ENCODE measurements at regions not wholly inside any gene's neighbourhood (a gene's known extent, or its start where the extent isn't known, plus 50 kb on each side); places are given as distances from the start of the nearest gene placed in this dataset.
"Not testable (repeated sequence)": the region's sequence is repeated elsewhere in the genome, so short reads cannot be mapped to it uniquely, and the experiment has no call there.

- intact Hi-C loops (cut with micrococcal nuclease), result no loop called here
Observed at GRCh38 chr12:86623267-86623666, 367.1 kb upstream of the MGAT4C start.

GRCh38 chr12:86621957-86622356 is 365.8 kb upstream of the MGAT4C start:
- intact Hi-C loops (cut with micrococcal nuclease), result no loop called here

- intact Hi-C loops (cut with micrococcal nuclease), result no loop called here
Observed at GRCh38 chr12:86613311-86613710, 357.1 kb upstream of the MGAT4C start.

- intact Hi-C loops (cut with micrococcal nuclease), result no loop called here
Observed at GRCh38 chr12:86608638-86609037, 352.4 kb upstream of the MGAT4C start.

GRCh38 chr12:86601550-86602308 is 345.5 kb upstream of the MGAT4C start:
- intact Hi-C loops (cut with micrococcal nuclease), result no loop called here

GRCh38 chr12:86600664-86601231 is 344.6 kb upstream of the MGAT4C start:
- intact Hi-C loops (cut with micrococcal nuclease), result no loop called here

- intact Hi-C loops (cut with micrococcal nuclease), result no loop called here
Observed at GRCh38 chr12:86597431-86597830, 341.2 kb upstream of the MGAT4C start.

GRCh38 chr12:86590296-86590695 is 334.1 kb upstream of the MGAT4C start:
- intact Hi-C loops (cut with micrococcal nuclease), result no loop called here

GRCh38 chr12:86574143-86574542 is 318.0 kb upstream of the MGAT4C start:
- intact Hi-C loops (cut with micrococcal nuclease), result no loop called here

- intact Hi-C loops (cut with micrococcal nuclease), result no loop called here
Observed at GRCh38 chr12:86572455-86572854, 316.3 kb upstream of the MGAT4C start.

GRCh38 chr12:86565038-86565437 is 308.8 kb upstream of the MGAT4C start:
- intact Hi-C loops (cut with micrococcal nuclease), result no loop called here

GRCh38 chr12:86555491-86555890 is 299.3 kb upstream of the MGAT4C start:
- intact Hi-C loops (cut with micrococcal nuclease), result not testable (repeated sequence)

GRCh38 chr12:86551146-86551571 is 295.0 kb upstream of the MGAT4C start:
- intact Hi-C loops (cut with micrococcal nuclease), result no loop called here

- intact Hi-C loops (cut with micrococcal nuclease), result no loop called here
Observed at GRCh38 chr12:86550218-86551145, 294.3 kb upstream of the MGAT4C start.

GRCh38 chr12:86543716-86544115 is 287.5 kb upstream of the MGAT4C start:
- intact Hi-C loops (cut with micrococcal nuclease), result no loop called here

- intact Hi-C loops (cut with micrococcal nuclease), result no loop called here
Observed at GRCh38 chr12:86530996-86531655, 274.9 kb upstream of the MGAT4C start.

- intact Hi-C loops (cut with micrococcal nuclease), result no loop called here
Observed at GRCh38 chr12:86526060-86526595, 269.9 kb upstream of the MGAT4C start.

- intact Hi-C loops (cut with micrococcal nuclease), result no loop called here
Observed at GRCh38 chr12:86523844-86524243, 267.7 kb upstream of the MGAT4C start.

GRCh38 chr12:86521870-86522269 is 265.7 kb upstream of the MGAT4C start:
- intact Hi-C loops (cut with micrococcal nuclease), result no loop called here

- intact Hi-C loops (cut with micrococcal nuclease), result no loop called here
Observed at GRCh38 chr12:86513226-86513625, 257.0 kb upstream of the MGAT4C start.

GRCh38 chr12:86496595-86496994 is 240.4 kb upstream of the MGAT4C start:
- intact Hi-C loops (cut with micrococcal nuclease), result no loop called here
